Testis (tissue), 2 donors: ENCODE measurements at regions not wholly inside any gene's neighbourhood (a gene's known extent, or its start where the extent isn't known, plus 50 kb on each side); places are given as distances from the start of the nearest gene placed in this dataset.

ENCODE experiments used
- DNase-seq: peaks from one replicate; pipeline ENCODE4 v3.0.0-alpha.2; 2019
- H3K27ac ChIP-seq, 2 donors: fragments of 200-600 bp; sonication (generic); one replicate each; pipeline ENCODE4 v1.5.1; 2019
- H3K27me3 ChIP-seq: fragments of 200-600 bp; sonication (generic); one replicate; pipeline ENCODE4 v1.5.1; 2019
- H3K36me3 ChIP-seq: fragments of 200-600 bp; sonication (generic); one replicate; pipeline ENCODE4 v1.5.1; 2017; ENCODE audit warnings: low read depth; ENCODE audit errors: missing control alignments
- H3K4me1 ChIP-seq: fragments of 200-600 bp; sonication (generic); one replicate; pipeline ENCODE4 v1.5.1; 2019
- H3K4me3 ChIP-seq, 2 donors: fragments of 200-600 bp; sonication (generic); one replicate each; pipeline ENCODE4 v1.5.1; 2017 to 2019
- H3K9me3 ChIP-seq: fragments of 200-600 bp; sonication (generic); one replicate; pipeline ENCODE4 v1.5.1; 2017
- CTCF ChIP-seq, 3 experiments: fragments of 450-650 bp in 2 of 3; fragments of 200-600 bp in 1 of 3; sonication (generic) in 1 of 3; IDR thresholded peaks; one replicate each; pipeline ENCODE4 v1.5.1; 2016 to 2019; ENCODE audit warnings: antibody characterized with exemption in 3 of 3, mild to moderate bottlenecking in 2 of 3, moderate library complexity in 1 of 3
- POLR2A ChIP-seq: fragments of 450-650 bp; IDR thresholded peaks from one replicate; pipeline ENCODE4 v1.6.1; 2017; ENCODE audit warnings: antibody characterized with exemption, mild to moderate bottlenecking, moderate library complexity
- WGBS, 2 donors: methylation state at CpG; one replicate each; pipeline ENCODE4 v1.1.5; 2018; 5-methylcytosine and 5-hydroxymethylcytosine counted together
- intact Hi-C: fragments of 100-400 bp; cut with DNase I; formaldehyde crosslinking; loops from one replicate; pipeline ENCODE4 v1.15.1; 2023; ENCODE audit warnings: low total_unique reads

- Histone ChIP-seq H3K4me1 (no peaks in the 10 kb centered on the region), H3K27ac (no peak overlapping the region), H3K9me3 (no peaks in the 10 kb centered on the region), H3K4me3 (no peak overlapping the region), H3K27me3 (no peaks in the 10 kb centered on the region), H3K36me3 (no peaks in the 10 kb centered on the region)
- no peak for DNase-seq
- TF ChIP-seq CTCF (IDR thresholded peaks at IDR 0.05) (no peak), POLR2A (no peak)
- 66 to 98% methylated on average over 2 of the region's 2 CpGs for WGBS, 2 donors
- intact Hi-C loops: no loop called here
Measured at GRCh38 chr12:77116277-77116676, 50.9 kb upstream of the E2F7 start.

GRCh38 chr12:77115471-77115870 lies 50.1 kb upstream of the E2F7 start:
- 77 to 86% methylated on average over 1 of the region's 1 CpG for WGBS, 2 donors
- no peaks in the 10 kb centered on the region for H3K27me3 ChIP-seq
- intact Hi-C loops: no loop called here
- DNase-seq: no peak
- no peak overlapping the region for H3K27ac ChIP-seq
- H3K4me3 ChIP-seq: no peak overlapping the region
- H3K9me3 ChIP-seq: no peaks in the 10 kb centered on the region
- H3K4me1 ChIP-seq: no peaks in the 10 kb centered on the region
- no peaks in the 10 kb centered on the region for H3K36me3 ChIP-seq
- TF ChIP-seq POLR2A (no peak), CTCF (IDR thresholded peaks at IDR 0.05) (no peak)
